IPS DF 19.7 (cell line): ENCODE measurements at regions not wholly inside any gene's neighbourhood (a gene's known extent, or its start where the extent isn't known, plus 50 kb on each side); places are given as distances from the start of the nearest gene placed in this dataset.
"Not testable (repeated sequence)": the region's sequence is repeated elsewhere in the genome, so short reads cannot be mapped to it uniquely, and the experiment has no call there.

Experiments
- DNase-seq: peaks from one replicate; pipeline ENCODE4 v3.0.0-alpha.2; 2013; ENCODE audit warnings: low read depth, low spot score

DNA sequence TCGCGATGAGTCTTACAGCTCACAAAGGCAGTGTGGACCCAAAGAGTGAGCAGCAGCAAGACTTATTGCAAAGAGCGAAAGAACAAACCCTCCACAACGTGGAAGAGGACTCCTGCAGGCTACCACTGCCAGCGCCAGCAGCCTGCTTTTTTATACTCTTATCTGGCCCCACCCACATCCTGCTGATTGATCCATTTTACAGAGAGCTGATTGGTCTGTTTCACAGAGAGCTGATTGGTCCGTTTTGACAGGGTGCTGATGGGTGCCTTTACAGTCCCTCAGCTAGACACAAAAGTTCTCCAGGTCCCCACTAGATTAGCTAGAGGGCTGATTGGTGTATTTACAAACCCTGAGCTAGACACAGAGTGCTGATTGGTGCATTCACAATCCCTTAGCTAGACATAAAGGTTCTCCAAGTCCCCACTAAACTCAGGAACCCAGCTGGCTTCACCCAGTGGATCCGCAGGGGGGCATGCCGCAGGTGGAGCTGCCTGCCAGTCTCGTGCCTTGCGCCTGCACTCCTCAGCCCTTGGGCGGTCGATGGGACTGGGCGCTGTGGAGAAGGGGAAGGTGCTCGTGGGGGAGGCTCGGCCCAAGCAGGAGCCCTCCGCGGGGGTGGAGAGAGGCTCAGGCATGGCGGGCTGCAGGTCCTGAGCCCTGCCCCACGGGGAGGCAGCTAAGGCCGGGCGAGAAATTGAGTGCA is 75.7 kb downstream of the QDPR start:
- not testable (repeated sequence) for DNase-seq

DNA sequence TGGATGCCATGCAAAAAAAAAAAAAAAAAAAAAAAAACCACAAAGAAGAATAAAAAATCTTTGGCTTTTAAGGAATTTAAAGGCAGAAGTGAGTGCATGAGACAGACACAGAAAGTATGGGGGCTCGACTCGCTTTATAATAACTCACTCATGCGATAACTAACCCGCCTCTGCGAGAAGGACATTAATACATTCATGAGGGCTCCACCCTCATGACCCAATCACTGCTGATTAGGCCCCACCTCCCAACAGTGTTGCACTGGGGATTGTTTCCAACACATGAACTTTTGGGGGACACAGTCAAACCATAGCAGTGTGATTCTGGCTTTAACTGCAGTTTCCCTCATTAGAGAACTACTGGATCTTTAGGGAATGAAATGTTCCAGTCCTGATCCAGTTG is 78.1 kb downstream of the QDPR start:
- no peak for DNase-seq

- DNase-seq, result no peak
Observed at GRCh38 chr4:17427991-17428390, 83.9 kb downstream of the QDPR start.

- no peak for DNase-seq
Observed at GRCh38 chr4:17426222-17426621, 85.7 kb downstream of the QDPR start.

DNA sequence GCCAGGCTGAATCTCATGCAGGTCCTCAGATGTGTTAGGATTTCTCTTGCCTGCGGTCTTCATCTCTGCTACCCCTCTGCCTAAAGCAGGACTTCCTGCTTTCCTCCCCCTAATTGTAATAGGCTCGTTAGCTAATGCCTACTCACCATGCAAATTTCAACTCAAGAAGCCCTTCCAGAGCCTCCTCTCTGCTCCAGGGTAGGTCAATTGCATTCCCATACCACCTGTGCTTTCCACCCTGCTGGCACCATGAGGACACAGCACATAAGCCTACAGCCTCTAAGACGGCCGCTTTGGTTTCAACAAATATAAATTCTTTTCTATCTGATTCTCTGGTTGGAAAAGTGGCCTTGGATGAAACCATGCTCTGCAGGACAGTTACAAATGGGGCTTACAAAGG is 93.9 kb downstream of the QDPR start:
- no peak for DNase-seq

GRCh38 chr4:17414392-17414791 is 97.5 kb downstream of the QDPR start:
- no peak for DNase-seq

DNA sequence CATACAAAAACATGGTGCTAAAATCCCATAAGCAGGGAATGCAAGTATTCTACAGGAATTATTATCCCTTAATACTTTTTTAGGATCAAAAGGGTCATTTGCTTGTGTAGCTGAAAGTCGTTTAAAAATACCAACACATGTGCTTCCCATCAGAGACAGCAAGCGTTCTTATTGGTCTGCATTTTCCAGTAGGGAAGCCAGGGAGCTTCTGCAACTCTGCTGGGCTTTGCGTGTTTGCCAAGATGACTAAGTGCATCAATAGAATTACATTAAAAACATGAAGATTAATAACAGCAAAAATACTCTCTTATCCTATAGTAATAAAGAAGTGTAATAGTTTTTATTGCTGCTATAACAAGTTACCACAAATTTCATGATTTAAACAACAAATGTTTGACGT is 111.2 kb downstream of the QDPR start:
- no peak for DNase-seq

GRCh38 chr4:17398805-17399204 is 113.1 kb downstream of the QDPR start:
- DNase-seq, result no peak

GRCh38 chr4:17398035-17398434 is 113.9 kb downstream of the QDPR start:
- DNase-seq, result no peak

DNA sequence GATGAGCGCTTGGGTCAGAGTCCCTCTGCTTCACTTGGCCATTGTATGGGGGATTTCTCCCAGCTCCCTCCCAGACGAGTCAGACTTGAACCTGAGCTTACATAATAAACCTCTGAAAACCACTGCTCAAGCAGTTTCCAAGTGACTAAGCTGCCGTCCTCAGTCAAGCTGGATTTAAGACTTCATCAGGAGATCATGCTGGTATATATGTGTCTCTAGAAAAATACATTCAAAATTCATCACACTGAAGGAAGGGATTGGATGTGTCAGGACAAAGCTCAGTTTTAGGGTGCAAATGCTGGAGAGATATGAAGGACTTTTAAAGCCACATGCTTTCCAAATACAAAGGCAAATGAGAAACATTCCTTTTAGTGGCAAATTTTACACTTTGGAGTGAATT is 114.3 kb downstream of the QDPR start:
- no peak for DNase-seq

DNA sequence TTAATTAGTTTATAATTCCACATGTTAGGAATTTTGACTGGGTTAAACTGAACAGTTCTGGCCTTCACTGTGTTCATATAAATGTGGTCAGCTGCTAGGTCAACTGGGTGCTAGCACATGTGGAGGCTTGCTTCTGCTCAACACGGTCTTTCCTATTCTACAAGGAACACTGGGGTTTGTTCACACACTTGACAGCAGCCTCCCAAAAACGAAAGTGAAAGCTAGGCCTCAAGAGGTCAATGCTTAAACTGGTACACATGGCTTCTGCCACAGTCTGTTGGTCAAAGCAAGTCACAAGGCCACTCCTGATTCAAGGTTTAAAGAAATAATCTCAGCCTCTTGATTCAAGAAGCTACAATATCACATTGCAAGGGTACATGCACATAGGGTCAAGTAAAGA is 126.5 kb downstream of the QDPR start:
- no peak for DNase-seq

GRCh38 chr4:17380347-17380746 is 131.5 kb downstream of the QDPR start:
- no peak for DNase-seq

- no peak for DNase-seq
Observed at GRCh38 chr4:17376205-17376604, 135.7 kb downstream of the QDPR start.

DNA sequence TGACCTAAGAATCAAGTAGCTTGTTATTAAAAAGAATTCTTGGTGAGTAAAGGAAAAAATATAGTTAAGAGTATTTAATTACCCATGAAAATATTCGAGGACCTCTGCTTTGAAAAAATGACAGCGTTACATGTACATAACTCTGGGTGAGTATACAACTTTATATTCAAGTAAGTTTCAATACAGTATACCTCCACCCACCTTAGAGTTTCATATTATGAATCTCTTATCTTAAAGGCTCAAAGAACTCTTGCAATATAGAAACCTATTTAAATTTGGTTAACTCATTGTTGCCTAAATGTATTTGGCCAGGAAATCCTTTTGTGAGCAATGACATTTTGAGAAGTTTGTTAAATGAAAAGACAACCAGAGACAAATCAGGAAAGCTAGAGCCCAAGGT is 138.2 kb downstream of the QDPR start:
- DNase-seq, result no peak

DNA sequence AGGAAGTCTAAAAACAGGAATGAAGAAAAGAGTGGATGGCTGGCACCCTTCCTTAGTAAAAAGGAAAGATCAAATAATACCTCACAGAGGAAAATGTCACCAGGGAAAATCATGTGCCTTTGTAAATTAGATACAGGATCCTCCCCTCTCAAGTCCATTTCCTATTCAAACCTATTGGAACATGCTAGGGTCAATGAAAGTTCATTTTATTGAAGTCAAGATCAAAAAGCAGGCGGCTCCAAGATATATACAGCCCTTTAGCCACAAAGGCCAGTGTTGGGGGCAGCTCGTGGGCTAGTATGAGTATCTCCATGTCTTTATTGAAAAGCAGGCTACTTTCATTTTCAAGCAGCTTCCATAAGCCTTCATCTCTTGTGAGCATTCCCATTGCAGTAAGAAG is 141.1 kb downstream of the QDPR start:
- no peak for DNase-seq

GRCh38 chr4:17368408-17368807 is 143.5 kb downstream of the QDPR start:
- no peak for DNase-seq

DNA sequence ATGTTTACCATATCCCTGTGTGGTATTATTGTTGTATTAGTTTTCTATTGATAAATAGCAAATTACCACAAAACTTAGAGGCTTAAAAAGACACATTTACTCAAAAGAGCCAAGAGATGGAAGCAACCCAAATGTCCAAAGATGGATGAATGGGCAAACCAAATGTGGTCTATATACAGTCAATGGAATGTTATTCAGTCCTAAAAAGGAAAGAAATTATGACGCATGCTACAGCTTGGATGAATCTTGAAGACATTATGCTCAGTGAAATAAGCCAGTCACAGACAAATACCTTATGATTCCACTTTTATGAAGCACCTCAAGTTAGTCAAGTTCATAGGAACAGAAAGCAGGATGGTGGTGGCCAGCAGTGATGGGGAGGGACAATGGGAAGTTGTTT is 144.7 kb downstream of the QDPR start:
- DNase-seq, result no peak

- no peak for DNase-seq
Observed at GRCh38 chr4:17366496-17366895, 145.4 kb downstream of the QDPR start.

GRCh38 chr4:17362430-17362829 is 149.5 kb downstream of the QDPR start:
- DNase-seq, result no peak

GRCh38 chr4:17358241-17358640 is 153.6 kb downstream of the QDPR start:
- no peak for DNase-seq

GRCh38 chr4:17356926-17357325 is 155.0 kb downstream of the QDPR start:
- DNase-seq, result no peak

GRCh38 chr4:17352357-17352756 is 159.5 kb downstream of the QDPR start:
- no peak for DNase-seq

DNA sequence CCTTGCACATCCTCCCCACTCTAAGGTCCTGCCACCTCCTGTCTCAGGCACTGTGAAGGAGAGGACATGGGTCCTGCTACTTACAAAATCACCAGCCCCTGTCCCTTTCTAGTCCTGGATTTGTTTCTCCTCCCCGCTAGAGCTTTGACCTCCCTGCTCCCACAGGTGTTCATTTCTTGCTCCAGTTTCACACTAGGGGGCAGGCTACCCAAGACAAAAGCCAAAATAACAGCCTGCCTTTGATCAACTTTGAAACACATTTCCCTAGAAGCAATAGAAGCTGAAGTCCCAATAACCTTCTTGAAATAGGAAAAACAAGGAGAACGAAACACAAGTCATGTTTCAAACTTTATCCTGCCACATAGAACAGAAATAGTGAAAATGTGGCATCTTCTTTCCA is 164.4 kb downstream of the QDPR start:
- DNase-seq, result no peak

DNA sequence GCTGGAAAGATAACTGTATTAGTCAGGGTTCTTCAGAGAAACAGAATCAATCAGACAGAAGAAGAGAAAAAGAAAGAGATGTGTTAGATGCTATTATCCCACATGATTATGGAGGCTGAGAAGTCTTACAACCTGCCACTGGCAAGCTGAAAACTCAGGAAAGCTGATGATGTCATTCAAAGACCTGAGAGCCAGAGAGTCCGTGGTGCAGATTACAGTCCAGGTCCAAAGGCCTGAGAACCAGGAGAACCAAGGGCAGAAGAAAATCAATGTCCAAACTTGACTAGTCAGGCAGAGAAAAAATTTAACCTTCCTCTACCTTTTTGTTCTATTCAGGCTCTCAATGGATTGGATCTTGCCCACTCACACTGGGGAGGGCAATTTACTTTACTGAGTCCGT is 172.5 kb downstream of the QDPR start:
- DNase-seq, result no peak
